Forelimb muscle (tissue), 1 donor: ENCODE measurements at regions not wholly inside any gene's neighbourhood (a gene's known extent, or its start where the extent isn't known, plus 50 kb on each side); places are given as distances from the start of the nearest gene placed in this dataset.

Source experiments
- DNase-seq: peaks from one replicate; pipeline ENCODE4 v3.0.0-alpha.2; 2013; ENCODE audit warnings: low read depth

DNA sequence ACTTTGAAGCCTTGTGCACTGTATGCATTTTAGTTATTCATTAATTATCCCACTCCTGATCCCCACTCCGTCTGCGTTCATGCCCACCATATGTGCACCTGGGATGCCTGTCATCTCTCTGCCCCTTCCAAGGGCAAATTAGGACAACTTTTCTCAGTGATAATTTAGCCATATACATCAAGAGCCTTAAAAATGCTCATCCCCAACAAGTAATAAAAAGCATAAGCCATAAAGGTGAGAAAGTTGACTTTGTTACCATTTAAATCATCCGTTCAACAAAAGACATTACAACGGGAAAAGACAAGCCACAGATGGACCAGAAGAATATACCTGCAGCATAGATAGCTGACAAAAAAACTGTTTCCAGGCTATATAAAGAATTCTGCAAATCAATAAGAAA, 131.4 kb upstream of the LINGO1 start:
- DNase-seq = no peak

GRCh38 chr15:77762747-77763355, 130.1 kb upstream of the LINGO1 start:
- DNase-seq = no peak

DNA sequence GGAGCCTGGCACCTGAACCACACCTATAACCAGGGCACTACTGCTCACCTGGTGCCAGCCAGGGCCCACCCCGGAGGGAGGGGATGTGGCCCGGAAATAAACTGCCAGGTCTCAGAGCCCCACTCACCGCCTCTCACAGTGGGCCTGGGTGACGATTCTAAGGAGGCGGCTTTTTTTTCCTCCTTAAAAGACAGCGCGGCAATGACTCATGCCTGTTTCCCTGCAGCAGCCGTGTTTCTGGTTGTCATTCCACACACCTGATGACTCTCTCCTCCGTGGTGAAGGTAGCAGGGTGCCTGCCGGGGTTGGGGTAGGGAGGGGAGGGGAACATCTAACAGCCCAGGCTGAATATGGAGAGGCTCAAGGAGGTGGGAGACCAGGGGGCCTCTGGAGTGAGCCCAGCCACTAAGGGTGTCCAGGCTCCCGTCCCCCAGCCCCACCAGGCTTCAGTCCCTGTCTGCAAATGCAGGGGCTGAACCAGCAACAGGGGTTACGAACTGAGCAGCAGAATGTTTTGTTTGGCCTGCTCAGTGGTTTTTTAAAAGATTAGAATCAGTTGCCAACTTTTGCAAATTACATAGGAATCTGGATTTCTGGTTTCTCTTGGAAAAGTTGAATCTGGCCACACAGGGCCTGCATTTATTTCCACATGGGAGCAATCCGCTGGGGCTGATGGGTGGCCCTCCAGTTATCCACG, 127.3 kb upstream of the LINGO1 start:
- no peak for DNase-seq

- no peak for DNase-seq
Observed at GRCh38 chr15:77753939-77754338, 121.2 kb upstream of the LINGO1 start.

DNA sequence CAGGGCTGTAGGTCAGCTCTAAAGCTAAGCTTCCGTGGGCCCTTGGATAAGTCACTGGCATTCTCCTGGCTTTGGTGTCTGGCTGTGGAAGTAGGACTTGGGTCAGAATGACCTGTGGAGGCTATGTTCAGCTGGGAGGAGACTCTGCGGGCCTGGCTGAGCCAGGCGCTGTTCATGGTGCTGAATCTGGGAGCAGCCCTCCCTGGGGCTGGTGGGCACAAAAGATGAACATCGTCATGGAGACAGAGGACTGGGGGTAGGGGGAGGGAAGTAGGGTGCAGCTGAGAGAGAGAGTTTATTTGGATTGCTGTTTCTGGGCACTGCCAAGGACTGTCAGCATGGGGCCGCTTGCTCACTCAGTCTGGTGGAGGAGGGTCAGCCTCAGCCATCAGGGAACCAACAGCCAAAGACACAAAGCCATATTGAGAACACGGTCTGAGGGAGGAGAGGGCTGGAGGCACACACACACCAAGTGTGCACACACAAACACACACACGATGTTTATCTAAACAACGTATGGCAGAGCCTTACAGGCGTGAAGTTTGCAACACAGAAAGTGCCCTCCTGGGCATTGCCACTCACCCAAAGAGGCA, 120.7 kb upstream of the LINGO1 start:
- no peak for DNase-seq

DNA sequence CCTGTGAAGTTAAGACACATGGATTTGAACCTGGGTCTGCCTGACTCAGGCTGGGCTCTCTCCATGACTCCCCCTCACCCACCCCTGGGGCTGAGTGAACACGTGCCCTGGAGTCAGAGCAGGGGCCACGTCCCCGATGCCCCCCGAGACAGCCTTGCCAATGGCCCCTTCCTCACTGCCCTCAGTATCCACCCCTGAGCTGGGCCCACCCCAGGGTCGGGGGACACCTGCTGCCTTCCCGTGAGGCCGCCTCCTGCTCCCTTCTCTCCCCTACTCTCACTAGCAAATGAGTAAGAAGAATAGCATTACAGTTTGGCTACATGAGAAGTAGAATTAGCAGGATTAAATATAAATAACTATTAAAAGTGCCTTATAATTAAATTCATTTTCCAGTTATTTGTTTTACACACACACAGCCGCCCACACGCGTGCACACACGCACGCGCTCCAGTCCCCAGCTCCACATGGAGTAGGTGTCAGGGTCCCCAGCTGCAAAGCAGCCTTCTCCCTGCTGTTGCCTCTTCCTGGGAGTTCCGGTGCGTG, 117.4 kb upstream of the LINGO1 start:
- no peak for DNase-seq

DNA sequence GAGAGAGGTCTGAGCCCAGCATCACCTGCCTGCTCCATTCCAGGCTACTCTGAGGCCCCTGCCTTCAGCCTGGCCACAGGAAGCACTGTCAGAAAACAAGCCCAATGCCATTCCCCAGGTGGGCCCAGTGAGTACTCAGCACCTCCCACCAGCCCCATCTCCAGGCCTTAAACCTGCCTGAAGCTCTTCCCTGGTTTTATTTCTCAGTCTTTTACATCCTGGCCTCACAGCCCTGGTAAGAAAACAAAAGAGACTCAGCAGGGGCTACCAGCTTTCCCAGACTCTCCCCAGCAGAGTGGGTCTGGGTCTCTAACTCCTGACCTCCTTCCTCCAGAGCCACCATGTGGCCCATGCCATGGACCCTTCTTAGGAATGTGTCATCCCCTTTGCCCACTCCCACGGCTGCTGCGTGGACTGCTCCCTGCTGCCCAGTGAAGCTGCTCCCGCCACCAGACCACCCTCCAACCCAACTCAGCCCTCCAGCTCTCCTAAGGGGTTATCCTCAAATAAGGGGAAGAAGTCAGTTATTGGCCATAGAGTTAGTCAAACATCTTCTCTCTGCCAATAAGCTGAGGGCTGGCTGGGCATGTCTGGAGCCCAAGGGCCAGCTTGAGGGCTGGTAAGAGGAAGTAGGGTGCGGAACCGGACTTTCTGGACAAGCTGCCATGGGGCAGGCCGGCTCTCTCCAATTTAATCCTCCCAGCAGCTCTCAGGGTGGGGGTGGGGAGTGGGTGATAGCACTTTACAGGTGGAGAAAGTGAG, 116.7 kb upstream of the LINGO1 start:
- no peak for DNase-seq

DNA sequence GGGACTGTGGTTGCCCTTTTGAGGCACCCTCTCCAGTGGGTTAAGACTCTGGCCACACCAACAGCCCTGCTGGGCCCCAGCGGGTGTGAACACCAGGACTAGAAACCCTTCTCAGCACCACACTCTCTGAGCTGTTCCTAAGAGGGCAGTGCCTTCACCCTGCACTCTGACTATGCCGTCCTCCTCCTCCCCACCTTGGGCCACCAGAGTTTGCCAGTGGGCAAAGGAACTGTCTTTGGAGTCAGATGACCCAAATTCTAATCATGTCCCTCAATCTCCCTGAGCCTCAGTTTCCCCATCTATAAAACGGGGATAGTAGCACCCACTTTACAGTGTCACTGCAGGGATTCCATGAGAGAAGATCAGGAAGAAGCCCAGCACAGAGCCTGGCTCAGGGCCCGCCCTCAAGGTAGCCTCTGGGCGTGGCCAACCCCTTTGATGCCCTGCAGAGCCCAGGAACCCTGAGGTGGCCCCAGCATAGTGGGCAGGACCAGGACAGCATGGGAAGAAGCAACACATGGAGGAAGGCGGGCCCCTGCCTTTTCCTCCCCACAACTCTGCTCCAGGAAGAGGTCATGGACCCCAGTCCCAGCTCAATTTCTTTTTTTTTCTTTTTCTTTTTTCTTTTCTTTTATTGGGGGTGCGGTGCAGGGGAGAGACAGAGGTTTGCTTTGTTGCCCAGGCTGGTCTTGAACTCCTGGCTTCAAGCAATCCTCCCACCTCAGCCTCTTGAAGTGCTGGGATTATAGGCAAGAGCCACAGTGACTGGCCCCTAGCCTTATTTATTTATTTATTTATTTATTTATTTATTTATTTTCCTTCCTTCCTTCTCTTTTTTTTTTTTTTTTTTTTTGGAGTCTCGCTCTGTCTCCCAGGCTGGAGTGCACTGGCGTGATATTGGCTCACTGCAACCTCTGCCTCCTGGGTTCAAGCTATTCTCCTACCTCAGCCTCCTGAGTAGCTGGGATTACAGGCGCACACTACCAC, 115.7 kb upstream of the LINGO1 start:
- DNase-seq = no peak

GRCh38 chr15:77747175-77748077, 114.7 kb upstream of the LINGO1 start:
- no peak for DNase-seq

DNA sequence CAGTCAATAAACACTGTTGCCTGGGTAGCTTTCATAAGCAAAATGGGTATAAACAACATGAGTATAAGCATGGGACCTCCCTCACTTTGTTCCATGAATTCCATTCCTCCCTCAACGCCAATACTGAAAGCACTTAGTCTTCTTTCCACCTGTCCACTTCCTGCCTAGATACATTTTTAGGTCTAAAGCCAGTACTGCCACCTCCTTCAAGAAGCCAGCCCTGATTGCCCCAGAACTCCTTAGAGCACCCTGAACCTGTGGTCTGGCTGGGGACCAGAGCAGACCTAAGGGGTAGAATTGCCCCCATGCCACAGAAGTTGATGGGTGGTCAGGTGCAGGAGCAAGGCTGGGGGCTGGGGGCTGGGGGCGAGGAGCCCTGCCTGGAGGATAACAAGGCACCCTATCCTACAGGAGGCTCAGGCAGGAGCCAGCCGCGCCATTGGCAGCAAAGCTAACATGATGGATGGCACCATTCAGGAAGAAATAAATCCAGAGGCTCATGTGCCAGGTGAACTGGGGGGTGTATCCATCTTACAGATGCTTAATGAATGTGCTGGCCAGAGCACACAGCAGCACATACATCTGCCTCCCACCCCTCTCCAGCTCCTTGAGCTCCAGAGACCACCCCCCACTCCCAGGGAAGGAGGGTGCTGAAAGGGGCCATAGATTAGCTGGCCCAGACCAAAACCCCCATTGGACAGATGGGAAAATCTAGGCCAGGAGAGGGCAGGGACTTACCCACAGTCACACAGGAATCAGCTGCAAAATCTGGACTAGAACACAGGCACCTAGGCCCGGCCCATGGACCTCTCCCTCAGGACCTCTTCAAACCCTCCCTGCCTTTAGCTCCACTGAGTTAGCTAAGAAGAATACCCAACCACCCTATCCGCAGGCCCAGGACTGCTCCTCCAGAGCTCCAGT, 113.8 kb upstream of the LINGO1 start:
- no peak for DNase-seq

DNA sequence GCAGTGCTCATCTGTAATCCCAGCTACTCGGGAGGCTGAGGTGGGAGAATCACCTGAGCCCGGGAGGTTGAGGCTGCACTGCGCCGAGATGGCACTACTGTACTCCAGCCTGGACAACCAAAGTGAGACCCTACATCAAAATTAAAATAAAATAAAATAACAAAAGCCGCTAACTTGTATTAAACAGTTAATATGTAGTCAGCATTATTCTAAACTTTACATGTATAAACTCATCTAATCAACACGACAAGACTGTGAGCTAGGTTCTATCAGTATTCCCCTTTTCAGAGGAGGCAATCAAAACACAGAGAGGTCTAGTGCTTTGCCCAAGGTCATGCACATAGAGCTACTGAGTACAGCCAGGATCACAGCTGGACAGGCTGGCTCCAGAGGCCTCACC, 111.7 kb upstream of the LINGO1 start:
- DNase-seq = no peak

DNA sequence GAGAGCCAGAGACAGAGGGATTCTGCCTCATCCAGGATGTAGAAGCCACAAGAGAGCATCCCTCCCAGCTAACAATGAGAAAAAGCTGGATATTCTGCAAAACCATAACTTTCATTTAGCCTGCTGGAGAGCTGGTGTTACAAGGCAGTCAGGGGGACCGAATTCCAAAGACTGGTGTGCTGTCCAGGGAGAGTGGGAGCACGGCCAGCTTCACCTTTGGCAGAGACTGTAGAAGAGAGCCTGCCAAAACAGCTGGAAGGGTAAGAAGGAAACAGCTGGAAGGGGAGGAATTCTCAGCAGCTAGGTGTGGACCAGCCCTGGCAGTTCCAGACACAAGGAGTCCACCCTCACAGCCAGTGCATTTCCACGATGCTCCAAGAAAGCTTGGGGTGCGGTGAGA, 109.9 kb upstream of the LINGO1 start:
- DNase-seq = no peak

GRCh38 chr15:77742127-77742526, 109.4 kb upstream of the LINGO1 start:
- DNase-seq = no peak

GRCh38 chr15:77741106-77741505, 108.4 kb upstream of the LINGO1 start:
- no peak for DNase-seq

GRCh38 chr15:77739591-77740378, 107.1 kb upstream of the LINGO1 start:
- DNase-seq = no peak

DNA sequence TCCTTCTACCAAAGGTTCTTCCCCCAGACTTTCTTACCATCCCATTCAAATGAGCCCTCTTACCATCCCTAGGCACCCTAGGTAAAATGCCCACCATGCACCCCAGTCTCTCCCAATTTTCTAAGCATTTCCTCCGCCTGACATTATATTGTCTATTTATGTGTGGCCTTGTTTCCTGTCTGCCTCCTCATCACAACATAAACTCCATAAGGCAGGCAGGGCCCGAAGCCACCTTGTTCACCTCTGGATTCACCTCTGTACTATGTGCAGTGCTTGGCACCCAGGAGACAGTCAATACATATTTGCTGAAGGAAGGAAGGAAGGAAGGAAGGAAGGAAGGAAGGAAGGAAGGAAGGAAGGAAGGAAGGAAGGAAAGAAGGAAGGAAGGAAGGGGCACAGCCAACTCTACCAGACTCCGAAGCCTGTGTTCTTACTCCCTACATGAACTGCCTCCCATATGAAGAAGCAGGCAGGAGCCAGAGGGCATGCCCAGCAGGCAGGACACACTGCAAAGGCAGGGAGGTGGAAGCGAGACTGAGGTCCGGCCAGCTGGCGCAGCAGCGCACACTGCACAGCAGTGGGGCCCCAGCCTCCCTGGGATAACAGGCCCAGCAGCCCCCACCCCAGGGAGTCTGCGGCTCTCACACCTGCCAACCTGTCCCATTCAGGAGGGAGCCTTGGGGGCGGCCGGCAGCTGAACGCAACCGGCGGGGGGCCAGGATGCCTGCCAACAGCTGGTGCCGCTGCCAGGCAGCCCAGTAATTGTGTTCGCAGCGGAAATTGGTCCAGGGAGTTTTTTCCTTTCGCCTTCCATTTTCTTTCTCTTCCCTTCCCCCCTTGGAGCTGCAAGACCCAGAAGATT, 106.0 kb upstream of the LINGO1 start:
- DNase-seq = no peak

DNA sequence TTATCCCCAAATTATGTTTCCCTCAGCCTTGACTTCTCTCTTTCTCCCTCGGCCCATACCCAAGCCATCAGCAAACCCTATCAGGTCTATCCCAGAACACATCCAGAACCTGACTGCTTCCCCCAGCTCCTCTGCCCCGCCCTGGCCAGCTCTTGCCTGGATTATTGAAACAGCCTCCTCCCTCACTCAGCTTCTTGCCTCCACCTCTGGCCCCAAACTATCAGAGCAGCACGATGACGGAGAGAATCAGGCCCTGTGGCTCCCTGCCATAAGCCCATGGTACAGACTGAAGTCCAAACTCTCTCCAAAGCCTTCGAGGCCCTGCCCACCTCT, 105.3 kb upstream of the LINGO1 start:
- DNase-seq = no peak
